Stimulated activated CD8-positive, alpha-beta memory T cell treated with anti-CD3 and anti-CD28 coated beads, Interleukin-4, amount 100 ng/mL, for 24 hours (primary cell): ENCODE measurements at regions not wholly inside any gene's neighbourhood (a gene's known extent, or its start where the extent isn't known, plus 50 kb on each side); places are given as distances from the start of the nearest gene placed in this dataset.

ENCODE experiments used
- DNase-seq: peaks from one replicate; pipeline ENCODE4 v3.0.0-alpha.2; 2020; ENCODE audit warnings: low read depth

GRCh38 chr17:79280866-79281572 is 206.4 kb downstream of the ENGASE start:
- no peak for DNase-seq

GRCh38 chr17:79280010-79280409 is 205.4 kb downstream of the ENGASE start:
- DNase-seq = no peak

GRCh38 chr17:79279320-79279719 is 204.7 kb downstream of the ENGASE start:
- DNase-seq = no peak

GRCh38 chr17:79276821-79277220 is 202.2 kb downstream of the ENGASE start:
- no peak for DNase-seq

- no peak for DNase-seq
Measured at GRCh38 chr17:79273660-79274059, 199.0 kb downstream of the ENGASE start.

GRCh38 chr17:79272666-79273219 is 198.1 kb downstream of the ENGASE start:
- no peak for DNase-seq

GRCh38 chr17:79272220-79272619 is 197.6 kb downstream of the ENGASE start:
- DNase-seq = no peak

- DNase-seq = no peak
Measured at GRCh38 chr17:79269620-79270019, 195.0 kb downstream of the ENGASE start.

GRCh38 chr17:79263191-79263590 is 188.6 kb downstream of the ENGASE start:
- DNase-seq = no peak

- DNase-seq = no peak
Measured at GRCh38 chr17:79262624-79263023, 188.0 kb downstream of the ENGASE start.

- no peak for DNase-seq
Measured at GRCh38 chr17:79261355-79262072, 186.9 kb downstream of the ENGASE start.

GRCh38 chr17:79258843-79259242 is 184.2 kb downstream of the ENGASE start:
- DNase-seq = no peak

GRCh38 chr17:79258041-79258440 is 183.4 kb downstream of the ENGASE start:
- DNase-seq = no peak

- no peak for DNase-seq
Measured at GRCh38 chr17:79255926-79256585, 181.4 kb downstream of the ENGASE start.

GRCh38 chr17:79255456-79255855 is 180.8 kb downstream of the ENGASE start:
- DNase-seq = no peak

- no peak for DNase-seq
Measured at GRCh38 chr17:79255046-79255445, 180.4 kb downstream of the ENGASE start.

GRCh38 chr17:79252886-79253285 is 178.3 kb downstream of the ENGASE start:
- DNase-seq = no peak

GRCh38 chr17:79251824-79252223 is 177.2 kb downstream of the ENGASE start:
- DNase-seq = no peak

GRCh38 chr17:79249929-79250521 is 175.4 kb downstream of the ENGASE start:
- no peak for DNase-seq

GRCh38 chr17:79248843-79249493 is 174.3 kb downstream of the ENGASE start:
- no peak for DNase-seq

GRCh38 chr17:79246225-79247190 is 171.9 kb downstream of the ENGASE start:
- DNase-seq = no peak
